Medulla oblongata (tissue), 1 donor: ENCODE measurements at regions not wholly inside any gene's neighbourhood (a gene's known extent, or its start where the extent isn't known, plus 50 kb on each side); places are given as distances from the start of the nearest gene placed in this dataset.

ENCODE experiments used
- DNase-seq: peaks from one replicate; pipeline ENCODE4 v3.0.0-alpha.2; 2015; ENCODE audit errors: extremely low spot score

GRCh38 chr5:74424162-74424868, 216.2 kb downstream of the ENC1 start:
- no peak for DNase-seq

- no peak for DNase-seq
Observed at GRCh38 chr5:74423383-74423782, 217.1 kb downstream of the ENC1 start.

- no peak for DNase-seq
Observed at GRCh38 chr5:74422671-74423070, 217.9 kb downstream of the ENC1 start.

- no peak for DNase-seq
Observed at GRCh38 chr5:74422030-74422429, 218.5 kb downstream of the ENC1 start.

GRCh38 chr5:74421377-74421776, 219.2 kb downstream of the ENC1 start:
- DNase-seq, result no peak

GRCh38 chr5:74420947-74421346, 219.6 kb downstream of the ENC1 start:
- DNase-seq, result no peak

GRCh38 chr5:74420220-74420619, 220.3 kb downstream of the ENC1 start:
- DNase-seq, result no peak

DNA sequence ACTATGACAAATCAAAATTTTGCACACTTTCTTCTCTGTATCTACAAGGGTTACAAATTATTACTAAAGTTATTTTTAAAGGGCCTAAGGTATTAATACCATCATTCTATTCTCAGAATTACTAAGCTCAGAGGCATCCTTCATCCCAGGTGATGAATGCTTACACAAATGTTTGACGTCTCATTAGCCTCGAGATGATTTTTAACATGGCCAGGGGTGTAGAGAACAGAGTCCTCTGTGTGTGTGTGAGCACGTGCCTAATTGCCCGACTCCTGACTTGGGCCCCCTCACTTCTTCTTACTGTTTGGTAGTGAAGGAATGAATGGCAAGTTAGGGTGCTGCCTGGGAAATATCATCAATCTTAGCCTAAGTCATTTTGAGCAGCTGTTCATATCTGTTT, 221.1 kb downstream of the ENC1 start:
- DNase-seq, result no peak

- no peak for DNase-seq
Observed at GRCh38 chr5:74418709-74419108, 221.8 kb downstream of the ENC1 start.

GRCh38 chr5:74418261-74418660, 222.3 kb downstream of the ENC1 start:
- no peak for DNase-seq

GRCh38 chr5:74415695-74416102, 224.8 kb downstream of the ENC1 start:
- DNase-seq, result no peak

GRCh38 chr5:74414228-74414627, 226.3 kb downstream of the ENC1 start:
- no peak for DNase-seq

DNA sequence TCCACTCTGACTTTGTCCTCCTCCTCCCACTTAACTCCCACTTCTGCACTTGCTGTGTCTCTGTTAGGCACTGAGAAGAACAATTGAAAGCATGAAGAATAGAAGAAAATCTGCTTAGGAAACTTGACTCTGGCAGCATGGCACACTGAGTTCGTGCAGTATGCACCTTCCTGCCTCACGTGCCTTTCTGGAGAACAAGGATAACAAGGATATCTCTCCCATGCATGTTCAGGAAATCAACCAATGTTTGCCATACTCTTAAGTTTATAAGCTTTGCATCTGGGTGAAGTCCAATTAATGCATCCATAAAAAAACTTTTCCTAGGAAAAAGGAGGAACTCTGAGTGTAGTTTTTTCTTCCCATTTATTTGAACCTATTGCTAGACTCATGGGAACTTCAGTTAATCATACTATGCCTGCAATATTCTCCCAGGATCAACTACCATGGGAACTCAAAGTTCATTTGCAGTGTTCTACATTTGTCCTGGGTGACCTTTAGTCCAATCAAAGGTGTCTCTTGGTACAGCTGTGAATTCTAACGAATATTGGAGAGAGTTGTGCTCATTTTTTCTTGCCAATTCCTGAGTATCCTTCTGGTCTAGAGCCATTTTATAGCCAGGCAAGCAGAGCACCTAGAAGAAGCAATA, 227.0 kb downstream of the ENC1 start:
- DNase-seq, result no peak

DNA sequence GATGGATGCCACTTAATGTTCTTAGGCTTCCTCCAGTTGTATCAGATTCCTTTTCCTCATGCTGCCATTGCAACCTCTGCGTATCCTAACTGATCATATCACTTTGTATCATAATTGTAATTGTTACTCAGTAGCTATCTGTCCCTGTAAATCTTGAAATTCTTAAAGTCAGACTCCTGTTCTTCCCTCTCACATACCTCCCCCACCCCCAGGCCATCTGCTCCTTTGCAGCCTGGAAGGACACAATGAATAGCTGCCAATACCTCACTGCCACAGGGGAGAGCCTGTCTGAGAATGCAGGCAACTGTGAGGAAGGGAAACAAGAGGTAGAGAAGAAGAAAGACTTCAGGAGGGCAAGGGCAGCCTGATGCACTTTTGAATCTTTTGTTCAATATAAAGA, 228.5 kb downstream of the ENC1 start:
- no peak for DNase-seq

DNA sequence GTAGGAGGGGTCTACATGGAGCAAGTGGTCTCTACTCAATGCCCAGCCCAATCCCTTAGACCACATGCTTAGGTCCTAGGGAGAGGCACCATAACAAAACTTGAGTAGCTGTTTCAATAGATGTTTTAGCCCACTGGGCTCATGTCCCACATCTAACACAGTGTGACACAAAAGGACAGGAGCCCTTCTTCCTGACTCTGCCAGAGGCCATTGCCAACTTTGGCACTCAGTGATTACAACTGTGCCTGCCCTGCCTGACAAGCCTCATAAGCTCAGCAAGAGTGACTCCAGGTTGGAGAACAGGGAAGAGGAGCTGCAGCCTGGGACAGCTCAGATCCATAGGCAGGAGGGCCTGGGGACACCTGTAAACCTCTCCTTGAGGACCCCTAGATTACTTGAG, 230.8 kb downstream of the ENC1 start:
- no peak for DNase-seq

- DNase-seq, result no peak
Observed at GRCh38 chr5:74409166-74409706, 231.3 kb downstream of the ENC1 start.

GRCh38 chr5:74408150-74409043, 232.1 kb downstream of the ENC1 start:
- no peak for DNase-seq

DNA sequence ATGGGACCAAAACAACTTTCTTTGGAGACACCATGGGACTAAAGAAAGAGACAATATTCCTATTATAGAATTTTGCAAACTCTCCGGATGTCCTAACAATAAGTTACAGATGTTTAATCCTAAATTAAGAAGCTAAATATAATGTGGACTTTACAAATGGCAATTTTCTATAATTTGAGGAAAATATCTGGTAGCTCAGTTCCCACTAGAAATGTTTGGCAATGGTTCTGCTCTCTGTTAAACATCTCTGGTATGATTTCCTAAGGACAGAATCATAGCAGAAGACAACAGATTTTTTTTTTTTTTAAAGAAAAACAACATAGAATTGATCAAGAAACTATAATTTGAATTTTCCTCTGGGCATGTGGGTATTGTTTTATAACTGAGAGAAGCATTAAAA, 232.8 kb downstream of the ENC1 start:
- no peak for DNase-seq

- no peak for DNase-seq
Observed at GRCh38 chr5:74406844-74407243, 233.7 kb downstream of the ENC1 start.

GRCh38 chr5:74405593-74405992, 234.9 kb downstream of the ENC1 start:
- DNase-seq, result no peak

DNA sequence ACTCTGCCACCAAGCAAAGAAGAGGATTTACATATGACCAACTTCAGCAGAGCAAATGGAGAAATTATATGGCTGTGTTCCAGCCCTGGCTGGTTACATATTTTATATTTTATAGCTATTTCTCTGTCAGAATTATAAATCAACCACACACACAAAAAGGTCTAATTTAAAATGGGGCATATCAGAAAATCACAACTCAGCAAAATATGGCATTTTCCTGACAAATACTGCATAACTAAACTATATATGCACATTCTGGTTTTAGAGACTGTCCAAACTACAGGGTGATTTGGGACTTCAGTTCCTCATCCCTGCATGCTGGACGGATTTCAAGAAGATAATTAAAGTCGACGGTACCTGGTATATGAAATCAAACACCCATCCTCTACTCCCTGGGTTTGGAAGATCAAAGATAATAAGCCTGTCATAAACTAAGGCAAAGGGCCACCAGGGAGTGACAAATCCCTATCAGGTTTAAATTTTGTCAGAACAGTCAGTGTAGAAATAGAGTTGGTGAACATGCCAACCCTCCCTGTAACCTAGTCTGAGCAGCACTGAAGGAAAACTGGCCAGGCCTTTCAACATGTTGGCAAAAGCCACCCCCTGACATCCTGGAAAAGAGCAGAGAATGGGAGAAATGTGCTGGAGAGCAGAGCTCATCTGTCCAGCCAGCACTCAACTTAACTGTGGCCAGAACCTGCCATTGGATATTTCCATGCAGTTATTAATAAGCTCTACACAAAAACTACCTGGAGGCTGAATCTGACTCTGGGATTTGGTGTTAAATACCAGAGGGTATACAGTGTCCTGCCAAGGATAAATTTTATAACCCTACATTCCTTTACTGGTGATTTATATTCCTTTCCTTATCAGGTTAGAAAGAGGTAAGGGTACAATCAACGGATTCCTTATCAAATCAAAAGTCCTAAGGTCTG, 235.7 kb downstream of the ENC1 start:
- no peak for DNase-seq
